SK-N-SH (cell line): ENCODE measurements at regions not wholly inside any gene's neighbourhood (a gene's known extent, or its start where the extent isn't known, plus 50 kb on each side); places are given as distances from the start of the nearest gene placed in this dataset.
A peak's percentile ranks its signal among the peaks of the same experiment; 100 is the strongest.

Experiments used
- CTCF ChIA-PET: fragments of 300-600, 350-600 bp; formaldehyde crosslinking; extraction: SDS; loops from one replicate; lab custom pipeline; 2021; lab: Yijun Ruan, JAX
- POLR2A ChIA-PET: fragments of 350-600 bp; sonication (Branson Sonifier 250); formaldehyde crosslinking; extraction: SDS; loops from one replicate; lab custom pipeline; 2020; ENCODE audit warnings: antibody characterized with exemption, inconsistent platforms; lab: Yijun Ruan, JAX
- DNase-seq: peaks from one replicate; pipeline ENCODE4 v3.0.0; 2012
- H2AFZ ChIP-seq: fragments of 200-600 bp; sonication (generic); 2 replicates; pipeline ENCODE4 v1.8.1; 2016; ENCODE audit warnings: antibody characterized with exemption, mild to moderate bottlenecking, low read depth
- H3F3A ChIP-seq: fragments of 200-600 bp; sonication (generic); replicated peaks from 2 replicates; pipeline ENCODE3; 2016; ENCODE audit warnings: antibody characterized with exemption, mild to moderate bottlenecking; ENCODE audit not compliant: insufficient read depth
- H3K27ac ChIP-seq, 2 experiments: fragments of 200-500 bp in 1 of 2; fragments of 200-600 bp in 1 of 2; sonication (Bioruptor generic) in 1 of 2; sonication (generic), shearing (Covaris generic) in 1 of 2; 2 replicates each; pipeline versions ENCODE4 v1.5.1 to v1.6.1; 2014 to 2016; ENCODE audit warnings: low read depth in 2 of 2, inconsistent platforms in 1 of 2, low read length in 1 of 2, mild to moderate bottlenecking in 1 of 2, mixed read lengths in 1 of 2
- H3K27me3 ChIP-seq: fragments of 200-600 bp; sonication (generic), shearing (Covaris generic); 2 replicates; pipeline ENCODE4 v1.6.1; 2016; ENCODE audit warnings: mixed run types; ENCODE audit not compliant: insufficient read depth
- H3K36me3 ChIP-seq, 2 experiments: fragments of 200-500 bp in 1 of 2; fragments of 200-600 bp in 1 of 2; sonication (Bioruptor generic) in 1 of 2; sonication (generic) in 1 of 2; replicated peaks in 1 of 2; 2 replicates each; pipeline versions ENCODE3 to v1.5.1; 2014 to 2016; ENCODE audit warnings: low read length in 1 of 2, mild to moderate bottlenecking in 1 of 2; ENCODE audit not compliant: insufficient read depth in 2 of 2, control insufficient read depth in 1 of 2
- H3K4me1 ChIP-seq, 2 experiments: fragments of 200-500 bp in 1 of 2; fragments of 200-600 bp in 1 of 2; sonication (Bioruptor generic) in 1 of 2; sonication (generic), shearing (Covaris generic) in 1 of 2; 2 replicates each; pipeline versions ENCODE4 v1.5.1 to v1.6.1; 2014 to 2016; ENCODE audit warnings: low read depth in 1 of 2, low read length in 1 of 2, mixed run types in 1 of 2; ENCODE audit not compliant: insufficient read depth in 2 of 2, control insufficient read depth in 1 of 2
- H3K4me2 ChIP-seq: fragments of 200-600 bp; sonication (generic), shearing (Covaris generic); 2 replicates; pipeline ENCODE4 v1.6.1; 2017; ENCODE audit warnings: mixed run types
- H3K4me3 ChIP-seq, 2 experiments: fragments of 200-500 bp in 1 of 2; fragments of 200-600 bp in 1 of 2; sonication (Bioruptor generic) in 1 of 2; sonication (generic), shearing (Covaris generic) in 1 of 2; 2 replicates each; pipeline versions ENCODE4 v1.5.1 to v1.8.1; 2014 to 2016; ENCODE audit warnings: low read depth in 2 of 2, inconsistent platforms in 1 of 2, low read length in 1 of 2, mild to moderate bottlenecking in 1 of 2, mixed read lengths in 1 of 2, moderate library complexity in 1 of 2
- H3K79me2 ChIP-seq: fragments of 200-600 bp; sonication (generic); 2 replicates; pipeline ENCODE4 v1.8.1; 2017; ENCODE audit warnings: mild to moderate bottlenecking; ENCODE audit not compliant: insufficient read depth
- H3K9ac ChIP-seq: fragments of 200-600 bp; sonication (generic); 2 replicates; pipeline ENCODE4 v1.6.1; 2017; ENCODE audit warnings: mixed run types
- H3K9me2 ChIP-seq: fragments of 200-600 bp; sonication (generic); 2 replicates; pipeline ENCODE4 v1.6.1; 2017; ENCODE audit warnings: mixed run types
- H3K9me3 ChIP-seq: fragments of 200-600 bp; sonication (generic); 2 replicates; pipeline ENCODE4 v1.6.1; 2017; ENCODE audit warnings: mixed run types, mild to moderate bottlenecking, moderate library complexity
- H4K20me1 ChIP-seq: fragments of 200-600 bp; sonication (generic); 2 replicates; pipeline ENCODE4 v1.6.1; 2017; ENCODE audit warnings: mild to moderate bottlenecking, mixed run types; ENCODE audit not compliant: insufficient read depth
- EP300 ChIP-seq, 2 experiments: IDR thresholded peaks; 2 replicates each; pipeline versions ENCODE4 v1.4.0 to v1.6.1; 2012; ENCODE audit warnings: borderline replicate concordance in 1 of 2, low read depth in 1 of 2, low read length in 1 of 2
- EZH2phosphoT487 ChIP-seq: fragments of 200-600 bp; sonication (generic); IDR thresholded peaks from 2 replicates; pipeline ENCODE4 v1.6.1; 2017; ENCODE audit warnings: low read depth, mixed run types, mild to moderate bottlenecking, antibody characterized with exemption, moderate library complexity, borderline replicate concordance
- FOSL2 ChIP-seq: IDR thresholded peaks from 2 replicates; pipeline ENCODE4 v1.4.0; 2012; ENCODE audit warnings: low read depth, mild to moderate bottlenecking, moderate library complexity, borderline replicate concordance
- FOXJ3 ChIP-seq: sonication (generic); formaldehyde crosslinking; IDR thresholded peaks from 2 replicates; pipeline ENCODE4 v1.5.1; 2020; ENCODE audit warnings: mild to moderate bottlenecking, missing genetic modification reagents
- FOXM1 ChIP-seq: IDR thresholded peaks from 2 replicates; pipeline ENCODE4 v1.4.0; 2012; ENCODE audit warnings: low read depth, mild to moderate bottlenecking
- GABPA ChIP-seq: IDR thresholded peaks from 2 replicates; pipeline ENCODE4 v1.4.0; 2012; ENCODE audit warnings: low read depth, mild to moderate bottlenecking
- GATA2 ChIP-seq: sonication (generic); formaldehyde crosslinking; IDR thresholded peaks from 2 replicates; pipeline ENCODE4 v1.5.0; 2020; ENCODE audit warnings: mild to moderate bottlenecking, missing genetic modification reagents
- JUND ChIP-seq: IDR thresholded peaks from 2 replicates; pipeline ENCODE4 v1.4.0; 2012
- MXI1 ChIP-seq: IDR thresholded peaks from 2 replicates; pipeline ENCODE4 v1.6.1; 2012; ENCODE audit warnings: mild to moderate bottlenecking, low read depth, low read length, improper control_type of control experiment
- NFIC ChIP-seq: IDR thresholded peaks from 2 replicates; pipeline ENCODE4 v1.4.0; 2012; ENCODE audit warnings: borderline replicate concordance
- NRF1 ChIP-seq: IDR thresholded peaks from 2 replicates; pipeline ENCODE4 v1.6.1; 2012; ENCODE audit warnings: low read depth, mild to moderate bottlenecking, low read length
- PBX3 ChIP-seq: IDR thresholded peaks from 2 replicates; pipeline ENCODE4; 2012
- RAD21 ChIP-seq: IDR thresholded peaks from 2 replicates; pipeline ENCODE4 v1.6.1; 2012; ENCODE audit warnings: mild to moderate bottlenecking, low read length
- REST ChIP-seq: IDR thresholded peaks from 2 replicates; pipeline ENCODE4 v1.6.1; 2012; ENCODE audit warnings: mild to moderate bottlenecking, low read depth, low read length, moderate library complexity
- RFX5 ChIP-seq: IDR thresholded peaks from 2 replicates; pipeline ENCODE4 v1.6.1; 2012; ENCODE audit warnings: mild to moderate bottlenecking, improper control_type of control experiment, low read length
- RXRA ChIP-seq: IDR thresholded peaks from 2 replicates; pipeline ENCODE4 v1.4.0; 2012; ENCODE audit warnings: low read depth, mild to moderate bottlenecking, borderline replicate concordance
- TCF12 ChIP-seq: IDR thresholded peaks from 2 replicates; pipeline ENCODE4 v1.4.0; 2012
- TEAD4 ChIP-seq: IDR thresholded peaks from 2 replicates; pipeline ENCODE4 v1.4.0; 2012; ENCODE audit warnings: mild to moderate bottlenecking, borderline replicate concordance; ENCODE audit not compliant: insufficient read depth
- YY1 ChIP-seq: IDR thresholded peaks from 2 replicates; pipeline ENCODE4 v1.4.0; 2012; ENCODE audit warnings: low read depth, mild to moderate bottlenecking
- ZBTB33 ChIP-seq: IDR thresholded peaks from 2 replicates; pipeline ENCODE4 v1.4.0; 2012; ENCODE audit warnings: low read depth, borderline replicate concordance
- WGBS: methylation state at CpG from one replicate; pipeline ENCODE4 v1.1.6; 2017; ENCODE audit warnings: low lambda C conversion rate; 5-methylcytosine and 5-hydroxymethylcytosine counted together

GRCh38 chr1:189205863-189206262, 1271.8 kb downstream of the BRINP3 start:
- no peaks in the 10 kb centered on the region for H3K27me3 ChIP-seq
- CTCF ChIA-PET, result interaction anchor here (1.3 kb wide), 1 partner anchor 224 kb away, joined by 4 read pairs; no protein-coding TSS in a partner anchor
- WGBS, result 11% methylated on average over 2 of the region's 2 CpGs

More at GRCh38 chr1:189205863-189206262, 1271.8 kb downstream of the BRINP3 start:
- Histone ChIP-seq H3K4me2 (peak overlapping the region; percentile 48; the same call in 1 of the 2 replicates), H3K9me3 (no peaks in the 10 kb centered on the region), H3K79me2 (no peaks in the 10 kb centered on the region), H2AFZ (peak overlapping the region; percentile 80; the same call in 1 of the 2 replicates), H3K27ac (peak overlapping the region in 1 of 2 experiments; percentile 42; a peak in 3 of 4 replicates), H3F3A (peaks cover 5% of the 10 kb centered on the region), H4K20me1 (no peaks in the 10 kb centered on the region), H3K4me3 (no peak overlapping the region), H3K9ac (no peak overlapping the region), H3K4me1 (peaks cover 0 to 8% of the 10 kb centered on the region in 2 experiments; a peak in 2 of 4 replicates), H3K9me2 (no peaks in the 10 kb centered on the region), H3K36me3 (no peaks in the 10 kb centered on the region)
- POLR2A ChIA-PET, result no interaction called here
- TF ChIP-seq REST (no peak), JUND (peak; percentile 30), EZH2phosphoT487 (no peak), YY1 (no peak), MXI1 (no peak), TEAD4 (no peak), GATA2 (CRISPR knock-in tag) (no peak), TCF12 (peak; percentile 66), PBX3 (peak; percentile 59), NRF1 (no peak), FOSL2 (peak; percentile 35; the same call in 1 of the 2 replicates), GABPA (no peak), RFX5 (no peak), RAD21 (no peak), EP300 (IDR thresholded peaks at IDR 0.05; ENCODE audit: borderline replicate concordance in 1 of 2, low read depth in 1 of 2, low read length in 1 of 2) (0 out of 4 replicates have a peak, but pooled peaks of 1 of the 2 experiments have one; percentile 24), NFIC (no peak), RXRA (no peak), FOXJ3 (no peak), ZBTB33 (no peak), FOXM1 (no peak)
- DNase-seq, result no peak
